ENCODE measurements at regions not wholly inside any gene's neighbourhood (a gene's known extent, or its start where the extent isn't known, plus 50 kb on each side); places are given as distances from the start of the nearest gene placed in this dataset.

DNA sequence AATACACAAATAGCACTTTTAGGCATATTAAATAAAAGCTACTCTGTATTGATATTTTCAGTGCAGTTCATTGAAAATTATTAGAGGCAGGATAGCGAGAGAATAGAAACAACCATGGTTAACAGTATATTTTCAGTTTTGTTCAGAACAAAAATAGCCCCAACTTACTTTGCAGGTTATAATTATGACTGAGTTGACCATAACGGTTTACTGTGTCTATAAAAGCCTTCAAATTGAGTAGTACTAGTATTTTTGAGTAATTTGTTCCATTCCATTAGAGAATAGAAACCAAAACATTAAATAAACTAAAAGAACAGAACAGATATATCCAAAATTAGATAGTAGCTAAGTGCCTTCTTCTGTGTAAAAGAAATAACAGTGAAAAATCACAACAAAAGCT, 1108.4 kb upstream of the PCDH20 start:
- TF ChIP-seq, protein P1, sequence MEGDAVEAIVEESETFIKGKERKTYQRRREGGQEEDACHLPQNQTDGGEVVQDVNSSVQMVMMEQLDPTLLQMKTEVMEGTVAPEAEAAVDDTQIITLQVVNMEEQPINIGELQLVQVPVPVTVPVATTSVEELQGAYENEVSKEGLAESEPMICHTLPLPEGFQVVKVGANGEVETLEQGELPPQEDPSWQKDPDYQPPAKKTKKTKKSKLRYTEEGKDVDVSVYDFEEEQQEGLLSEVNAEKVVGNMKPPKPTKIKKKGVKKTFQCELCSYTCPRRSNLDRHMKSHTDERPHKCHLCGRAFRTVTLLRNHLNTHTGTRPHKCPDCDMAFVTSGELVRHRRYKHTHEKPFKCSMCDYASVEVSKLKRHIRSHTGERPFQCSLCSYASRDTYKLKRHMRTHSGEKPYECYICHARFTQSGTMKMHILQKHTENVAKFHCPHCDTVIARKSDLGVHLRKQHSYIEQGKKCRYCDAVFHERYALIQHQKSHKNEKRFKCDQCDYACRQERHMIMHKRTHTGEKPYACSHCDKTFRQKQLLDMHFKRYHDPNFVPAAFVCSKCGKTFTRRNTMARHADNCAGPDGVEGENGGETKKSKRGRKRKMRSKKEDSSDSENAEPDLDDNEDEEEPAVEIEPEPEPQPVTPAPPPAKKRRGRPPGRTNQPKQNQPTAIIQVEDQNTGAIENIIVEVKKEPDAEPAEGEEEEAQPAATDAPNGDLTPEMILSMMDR (IDR thresholded peaks at IDR 0.05 in 4 of 5, conservative IDR thresholded peaks at IDR 0.05 in 1 of 5): no peak
- TF ChIP-seq POLR2A (IDR thresholded peaks at IDR 0.05): no peak

All from gastrocnemius medialis (tissue), 4 donors.